IMR-90 (cell line): ENCODE measurements at regions not wholly inside any gene's neighbourhood (a gene's known extent, or its start where the extent isn't known, plus 50 kb on each side); places are given as distances from the start of the nearest gene placed in this dataset.

ENCODE experiments used
- BHLHE40 ChIP-seq: fragments of 150-350 bp; IDR thresholded peaks from 2 replicates; pipeline ENCODE4 v1.6.1; 2016; ENCODE audit warnings: mild to moderate bottlenecking, low read depth, low read length
- CEBPB ChIP-seq: IDR thresholded peaks from 2 replicates; pipeline ENCODE4 v1.6.1; 2012; ENCODE audit warnings: low read depth, low read length, improper control_type of control experiment
- CHD1 ChIP-seq: IDR thresholded peaks from 2 replicates; pipeline ENCODE4 v1.6.1; 2012; ENCODE audit warnings: low read depth, low read length, improper control_type of control experiment
- CTCF ChIP-seq: conservative IDR thresholded peaks from 2 replicates; pipeline ENCODE4 v1.5.1; 2012; ENCODE audit warnings: mild to moderate bottlenecking, low read depth, low read length, improper control_type of control experiment
- MAFK ChIP-seq: IDR thresholded peaks from 2 replicates; pipeline ENCODE4 v1.6.1; 2012; ENCODE audit warnings: low read depth, low read length, improper control_type of control experiment
- MXI1 ChIP-seq: IDR thresholded peaks from 2 replicates; pipeline ENCODE4 v1.6.1; 2012; ENCODE audit warnings: low read depth, mild to moderate bottlenecking, low read length, moderate library complexity, borderline replicate concordance
- POLR2A ChIP-seq: IDR thresholded peaks from 2 replicates; pipeline ENCODE4 v1.6.1; 2012; ENCODE audit warnings: mild to moderate bottlenecking, low read depth, low read length
- USF2 ChIP-seq: fragments of 150-350 bp; IDR thresholded peaks from 2 replicates; pipeline ENCODE4 v1.6.1; 2017; ENCODE audit warnings: mild to moderate bottlenecking, antibody characterized with exemption, low read length, low read depth

GRCh38 chr6:167500961-167501360, 176.1 kb downstream of the TTLL2 start:
- TF ChIP-seq POLR2A (no peak), CTCF (no peak), CHD1 (no peak), USF2 (no peak), BHLHE40 (no peak), MAFK (no peak), MXI1 (no peak), CEBPB (no peak)
